Endodermal cell (in vitro differentiated cells): ENCODE measurements at regions not wholly inside any gene's neighbourhood (a gene's known extent, or its start where the extent isn't known, plus 50 kb on each side); places are given as distances from the start of the nearest gene placed in this dataset.

Experiments used
- DNase-seq: peaks from one replicate; pipeline ENCODE4 v3.0.0-alpha.2; 2017
- H3K27ac ChIP-seq: 2 replicates; pipeline ENCODE4 v1.5.1; 2013; ENCODE audit warnings: mild to moderate bottlenecking, low read depth, low read length, moderate library complexity
- H3K27me3 ChIP-seq: 2 replicates; pipeline ENCODE4 v1.6.1; 2013; ENCODE audit warnings: mild to moderate bottlenecking, low read length, moderate library complexity; ENCODE audit not compliant: insufficient read depth, control insufficient read depth, poor library complexity, severe bottlenecking
- H3K36me3 ChIP-seq: 2 replicates; pipeline ENCODE4 v1.7.0; 2013; ENCODE audit warnings: mild to moderate bottlenecking, low read length, moderate library complexity; ENCODE audit not compliant: control insufficient read depth, insufficient read depth
- H3K4me1 ChIP-seq: one replicate; pipeline ENCODE4 v1.7.0; 2013; ENCODE audit warnings: low read length; ENCODE audit not compliant: control insufficient read depth, insufficient read depth
- H3K4me3 ChIP-seq: 2 replicates; pipeline ENCODE4 v1.5.1; 2013; ENCODE audit warnings: mild to moderate bottlenecking, low read length, moderate library complexity
- H3K9ac ChIP-seq: 2 replicates; pipeline ENCODE4 v1.6.1; 2013; ENCODE audit warnings: mild to moderate bottlenecking, low read length, moderate library complexity; ENCODE audit not compliant: poor library complexity, severe bottlenecking; ENCODE audit errors: extremely low read depth
- H3K9me3 ChIP-seq: 2 replicates; pipeline ENCODE4 v1.6.1; 2013; ENCODE audit warnings: mild to moderate bottlenecking, low read length, moderate library complexity; ENCODE audit not compliant: control insufficient read depth
- H3K27ac Mint-ChIP-seq: 2 replicates; pipeline ENCODE4 v1.8.0; 2020; ENCODE audit warnings: mixed read lengths
- H3K27me3 Mint-ChIP-seq: 2 replicates; pipeline ENCODE4 v1.8.0; 2021; ENCODE audit warnings: mild to moderate bottlenecking, mixed read lengths; ENCODE audit not compliant: insufficient read depth
- H3K36me3 Mint-ChIP-seq: 2 replicates; pipeline ENCODE4 v1.8.0; 2020; ENCODE audit warnings: low read depth, mixed read lengths
- H3K4me1 Mint-ChIP-seq: 2 replicates; pipeline ENCODE4 v1.8.0; 2020; ENCODE audit warnings: mixed read lengths
- H3K4me3 Mint-ChIP-seq: 2 replicates; pipeline ENCODE4 v1.8.0; 2020; ENCODE audit warnings: mild to moderate bottlenecking, moderate library complexity, mixed read lengths
- H3K9me3 Mint-ChIP-seq: 2 replicates; pipeline ENCODE4 v1.8.0; 2020; ENCODE audit warnings: mild to moderate bottlenecking, mixed read lengths
- CTCF ChIP-seq: fragments of 200-600 bp; sonication (generic); conservative IDR thresholded peaks from 2 replicates; pipeline ENCODE4 v1.5.0; 2021; ENCODE audit warnings: antibody characterized with exemption, mild to moderate bottlenecking
- WGBS, 2 experiments: methylation state at CpG; one replicate each; pipeline versions ENCODE4 v1.1.5 to v1.1.7; 2013; ENCODE audit warnings: missing lambda C conversion rate in 2 of 2, mixed read lengths in 1 of 2; ENCODE audit not compliant: insufficient coverage in 1 of 2, insufficient read length in 1 of 2; 5-methylcytosine and 5-hydroxymethylcytosine counted together

- Histone ChIP-seq H3K4me1 (no peaks in the 10 kb centered on the region), H3K27ac (no peak overlapping the region), H3K4me3 (no peak overlapping the region), H3K36me3 (no peaks in the 10 kb centered on the region), H3K9ac (no peak overlapping the region), H3K27me3 (no peaks in the 10 kb centered on the region), H3K9me3 (no peaks in the 10 kb centered on the region)
- no peaks in the 10 kb centered on the region for H3K9me3 Mint-ChIP-seq
- WGBS, 2 experiments, result 83 to 85% methylated on average over 1 to 2 of the region's 2 CpGs
- H3K36me3 Mint-ChIP-seq, result no peaks in the 10 kb centered on the region
- no peak overlapping the region for H3K27ac Mint-ChIP-seq
- no peaks in the 10 kb centered on the region for H3K27me3 Mint-ChIP-seq
- DNase-seq, result peak; percentile 49
- no peak for TF ChIP-seq CTCF
- no peak overlapping the region for H3K4me3 Mint-ChIP-seq
- no peaks in the 10 kb centered on the region for H3K4me1 Mint-ChIP-seq
Measured at GRCh38 chr3:87120881-87121280, 106.2 kb upstream of the CHMP2B start.

DNA sequence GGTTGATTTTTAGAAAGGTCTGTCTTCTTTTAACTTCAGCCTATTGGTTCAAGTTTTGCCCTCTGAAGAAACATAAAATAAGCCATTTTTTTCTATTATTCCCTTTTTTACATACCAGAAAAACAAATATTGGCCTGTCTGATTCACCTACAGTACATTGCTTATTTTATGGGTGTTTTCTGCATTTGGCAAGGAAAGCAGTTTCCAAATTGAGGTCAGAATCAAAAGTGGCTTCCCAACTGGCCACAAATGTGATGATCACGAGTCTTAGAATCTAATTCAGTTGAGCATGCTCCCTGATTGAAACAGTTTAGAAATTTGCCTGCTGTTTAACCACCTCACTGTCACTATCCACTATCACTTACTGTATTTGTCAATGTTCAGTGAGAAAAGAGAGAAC lies 106.9 kb upstream of the CHMP2B start:
- Histone ChIP-seq H3K4me1 (no peaks in the 10 kb centered on the region), H3K9ac (no peak overlapping the region), H3K27ac (no peak overlapping the region), H3K36me3 (no peaks in the 10 kb centered on the region), H3K4me3 (no peak overlapping the region), H3K9me3 (no peaks in the 10 kb centered on the region), H3K27me3 (no peaks in the 10 kb centered on the region)
- TF ChIP-seq CTCF, result no peak
- Mint-ChIP-seq H3K9me3 (no peaks in the 10 kb centered on the region), H3K4me1 (no peaks in the 10 kb centered on the region), H3K27me3 (no peaks in the 10 kb centered on the region), H3K36me3 (no peaks in the 10 kb centered on the region), H3K4me3 (no peak overlapping the region), H3K27ac (no peak overlapping the region)
- no peak for DNase-seq
- 93% methylated on average over 1 of the region's 1 CpG; no CpG with 5 or more reads in 1 of the 2 experiments for WGBS, 2 experiments

GRCh38 chr3:87109465-87109864 lies 117.6 kb upstream of the CHMP2B start:
- Histone ChIP-seq H3K27ac (peak overlapping the region; percentile 29), H3K9me3 (peaks cover 7% of the 10 kb centered on the region), H3K36me3 (no peaks in the 10 kb centered on the region), H3K4me3 (no peak overlapping the region), H3K4me1 (no peaks in the 10 kb centered on the region), H3K9ac (no peak overlapping the region), H3K27me3 (no peaks in the 10 kb centered on the region)
- Mint-ChIP-seq H3K4me1 (no peaks in the 10 kb centered on the region), H3K36me3 (no peaks in the 10 kb centered on the region), H3K27ac (no peak overlapping the region), H3K27me3 (no peaks in the 10 kb centered on the region), H3K4me3 (no peak overlapping the region), H3K9me3 (peaks cover 19% of the 10 kb centered on the region)
- TF ChIP-seq CTCF, result no peak
- no peak for DNase-seq
- whole genome bisulfite sequencing, 2 experiments, result 41 to 60% methylated on average over 1 of the region's 1 CpG
